ENCODE measurements at regions not wholly inside any gene's neighbourhood (a gene's known extent, or its start where the extent isn't known, plus 50 kb on each side); places are given as distances from the start of the nearest gene placed in this dataset.

DNA sequence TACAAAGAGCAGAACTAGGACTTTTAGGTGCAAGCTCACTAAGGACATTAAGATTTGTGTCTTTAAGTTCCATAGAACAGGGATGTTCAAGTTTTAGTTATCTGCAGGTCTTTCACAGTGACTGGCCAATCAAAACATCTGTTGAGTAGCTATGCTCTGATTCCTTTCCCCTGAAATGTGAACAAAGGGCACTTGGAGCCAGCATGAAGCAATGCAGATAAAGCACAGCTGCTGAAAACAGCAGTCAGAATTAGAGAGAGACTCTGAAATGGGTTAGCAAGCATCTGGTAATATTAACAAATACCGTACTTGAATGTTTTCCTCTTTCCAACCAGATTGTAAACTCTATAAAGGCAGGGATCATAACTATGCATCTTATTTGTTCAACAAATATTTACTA, 276.9 kb downstream of the RAB28 start:
- TF ChIP-seq, protein P1, sequence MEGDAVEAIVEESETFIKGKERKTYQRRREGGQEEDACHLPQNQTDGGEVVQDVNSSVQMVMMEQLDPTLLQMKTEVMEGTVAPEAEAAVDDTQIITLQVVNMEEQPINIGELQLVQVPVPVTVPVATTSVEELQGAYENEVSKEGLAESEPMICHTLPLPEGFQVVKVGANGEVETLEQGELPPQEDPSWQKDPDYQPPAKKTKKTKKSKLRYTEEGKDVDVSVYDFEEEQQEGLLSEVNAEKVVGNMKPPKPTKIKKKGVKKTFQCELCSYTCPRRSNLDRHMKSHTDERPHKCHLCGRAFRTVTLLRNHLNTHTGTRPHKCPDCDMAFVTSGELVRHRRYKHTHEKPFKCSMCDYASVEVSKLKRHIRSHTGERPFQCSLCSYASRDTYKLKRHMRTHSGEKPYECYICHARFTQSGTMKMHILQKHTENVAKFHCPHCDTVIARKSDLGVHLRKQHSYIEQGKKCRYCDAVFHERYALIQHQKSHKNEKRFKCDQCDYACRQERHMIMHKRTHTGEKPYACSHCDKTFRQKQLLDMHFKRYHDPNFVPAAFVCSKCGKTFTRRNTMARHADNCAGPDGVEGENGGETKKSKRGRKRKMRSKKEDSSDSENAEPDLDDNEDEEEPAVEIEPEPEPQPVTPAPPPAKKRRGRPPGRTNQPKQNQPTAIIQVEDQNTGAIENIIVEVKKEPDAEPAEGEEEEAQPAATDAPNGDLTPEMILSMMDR (conservative IDR thresholded peaks at IDR 0.05; ENCODE audit: low read depth, low read length), result no peak
- TF ChIP-seq CEBPB (IDR thresholded peaks at IDR 0.05; ENCODE audit: low read depth, low read length) (no peak), SMC3 (IDR thresholded peaks at IDR 0.05; ENCODE audit: low read depth, low read length) (no peak), MXI1 (IDR thresholded peaks at IDR 0.05; ENCODE audit: borderline replicate concordance, low read depth, low read length) (no peak), CHD1 (IDR thresholded peaks at IDR 0.05; ENCODE audit: low read depth, low read length) (no peak)
- TF ChIP-seq, protein P2, sequence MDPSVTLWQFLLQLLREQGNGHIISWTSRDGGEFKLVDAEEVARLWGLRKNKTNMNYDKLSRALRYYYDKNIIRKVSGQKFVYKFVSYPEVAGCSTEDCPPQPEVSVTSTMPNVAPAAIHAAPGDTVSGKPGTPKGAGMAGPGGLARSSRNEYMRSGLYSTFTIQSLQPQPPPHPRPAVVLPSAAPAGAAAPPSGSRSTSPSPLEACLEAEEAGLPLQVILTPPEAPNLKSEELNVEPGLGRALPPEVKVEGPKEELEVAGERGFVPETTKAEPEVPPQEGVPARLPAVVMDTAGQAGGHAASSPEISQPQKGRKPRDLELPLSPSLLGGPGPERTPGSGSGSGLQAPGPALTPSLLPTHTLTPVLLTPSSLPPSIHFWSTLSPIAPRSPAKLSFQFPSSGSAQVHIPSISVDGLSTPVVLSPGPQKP (IDR thresholded peaks at IDR 0.05; ENCODE audit: borderline replicate concordance, low read depth, low read length), result no peak
